Brain microvascular endothelial cell (primary cell): ENCODE measurements at regions not wholly inside any gene's neighbourhood (a gene's known extent, or its start where the extent isn't known, plus 50 kb on each side); places are given as distances from the start of the nearest gene placed in this dataset.

Experiments
- DNase-seq: peaks from one replicate; pipeline ENCODE4 v3.0.0-alpha.2; 2020
- H3K27ac ChIP-seq: fragments of 250-450 bp; sonication (Bioruptor Pico); 2 replicates; pipeline ENCODE4 v1.5.1; 2020; ENCODE audit warnings: mild to moderate bottlenecking, moderate library complexity
- H3K27me3 ChIP-seq: fragments of 250-450 bp; sonication (Bioruptor Pico); replicated peaks from 2 replicates; pipeline ENCODE4 v1.5.1; 2020; ENCODE audit warnings: mild to moderate bottlenecking
- H3K36me3 ChIP-seq: fragments of 250-450 bp; sonication (Bioruptor Pico); replicated peaks from 2 replicates; pipeline ENCODE4 v1.5.1; 2020; ENCODE audit warnings: mild to moderate bottlenecking
- H3K4me3 ChIP-seq: 2 replicates; pipeline ENCODE4 v1.5.1; 2011; ENCODE audit warnings: low read depth, mild to moderate bottlenecking, control low read depth, low read length, moderate library complexity
- in situ Hi-C: cut with HindIII; loops from 2 replicates; pipeline ENCODE4 v1.10.0; 2017; ENCODE audit warnings: low sequenced_read_pairs, low pct_ligation_motif_present
- TF ChIP-seq, protein P1 (sequence below): IDR thresholded peaks from 2 replicates; pipeline ENCODE4 v1.5.1; 2011; ENCODE audit warnings: low read depth, mild to moderate bottlenecking, moderate library complexity, low read length, control low read depth, inconsistent platforms; ENCODE audit errors: missing control alignments

DNA sequence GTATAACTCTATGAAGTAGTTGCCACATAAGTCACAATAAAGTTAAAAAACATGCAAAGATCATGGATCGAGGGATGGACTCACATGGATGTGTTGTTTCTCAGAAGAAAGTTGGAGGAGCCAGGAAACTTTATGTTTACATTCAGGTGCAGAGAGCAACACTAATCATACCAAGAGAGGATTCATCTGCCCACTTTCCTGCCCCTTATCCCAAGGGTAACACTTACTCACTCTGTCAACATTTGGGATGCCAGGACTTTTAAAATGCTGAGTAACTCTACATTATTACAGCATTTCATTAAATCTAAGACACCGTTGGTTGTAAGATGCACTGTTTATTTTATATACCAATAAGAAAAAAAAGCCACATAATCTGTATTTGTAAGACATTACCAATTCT, 170.4 kb downstream of the KCNE4 start:
- H3K27ac ChIP-seq: no peak overlapping the region
- TF ChIP-seq, protein P1, sequence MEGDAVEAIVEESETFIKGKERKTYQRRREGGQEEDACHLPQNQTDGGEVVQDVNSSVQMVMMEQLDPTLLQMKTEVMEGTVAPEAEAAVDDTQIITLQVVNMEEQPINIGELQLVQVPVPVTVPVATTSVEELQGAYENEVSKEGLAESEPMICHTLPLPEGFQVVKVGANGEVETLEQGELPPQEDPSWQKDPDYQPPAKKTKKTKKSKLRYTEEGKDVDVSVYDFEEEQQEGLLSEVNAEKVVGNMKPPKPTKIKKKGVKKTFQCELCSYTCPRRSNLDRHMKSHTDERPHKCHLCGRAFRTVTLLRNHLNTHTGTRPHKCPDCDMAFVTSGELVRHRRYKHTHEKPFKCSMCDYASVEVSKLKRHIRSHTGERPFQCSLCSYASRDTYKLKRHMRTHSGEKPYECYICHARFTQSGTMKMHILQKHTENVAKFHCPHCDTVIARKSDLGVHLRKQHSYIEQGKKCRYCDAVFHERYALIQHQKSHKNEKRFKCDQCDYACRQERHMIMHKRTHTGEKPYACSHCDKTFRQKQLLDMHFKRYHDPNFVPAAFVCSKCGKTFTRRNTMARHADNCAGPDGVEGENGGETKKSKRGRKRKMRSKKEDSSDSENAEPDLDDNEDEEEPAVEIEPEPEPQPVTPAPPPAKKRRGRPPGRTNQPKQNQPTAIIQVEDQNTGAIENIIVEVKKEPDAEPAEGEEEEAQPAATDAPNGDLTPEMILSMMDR: no peak
- H3K4me3 ChIP-seq: no peak overlapping the region
- in situ Hi-C loops: no loop called here
- no peaks in the 10 kb centered on the region for H3K36me3 ChIP-seq
- peak; percentile 25 for DNase-seq
- H3K27me3 ChIP-seq: no peaks in the 10 kb centered on the region

- Histone ChIP-seq H3K27ac (no peak overlapping the region), H3K36me3 (no peaks in the 10 kb centered on the region), H3K4me3 (no peak overlapping the region), H3K27me3 (no peaks in the 10 kb centered on the region)
- in situ Hi-C loops: no loop called here
- no peak for DNase-seq
- TF ChIP-seq, protein P1: no peak
Observed at GRCh38 chr2:223223156-223223555, 171.2 kb downstream of the KCNE4 start.

DNA sequence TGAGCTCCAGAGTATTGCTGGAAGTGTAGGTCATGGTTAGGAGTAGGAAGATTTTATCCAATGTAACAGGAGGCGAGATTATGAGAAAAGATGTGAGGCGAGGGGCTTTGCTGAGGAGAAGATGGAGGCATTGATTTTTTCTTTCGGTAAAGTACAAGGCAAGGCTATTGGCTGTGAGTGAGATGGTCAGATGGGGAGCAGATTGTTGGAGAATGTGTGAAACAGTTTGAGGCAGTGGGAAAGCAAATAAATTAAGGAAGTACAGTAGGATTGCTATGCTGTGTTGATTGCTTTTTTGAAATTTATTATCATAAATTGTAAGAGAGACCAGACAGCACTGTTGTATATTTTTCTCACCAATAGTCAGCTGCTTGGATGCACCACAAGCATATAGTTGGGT, 173.3 kb downstream of the KCNE4 start:
- TF ChIP-seq, protein P1: no peak
- H3K27ac ChIP-seq: no peak overlapping the region
- in situ Hi-C loops: loop anchor here (25.0 kb wide), 1 partner anchor 238 kb away; no protein-coding TSS in a partner anchor
- no peak overlapping the region for H3K4me3 ChIP-seq
- no peaks in the 10 kb centered on the region for H3K27me3 ChIP-seq
- DNase-seq: no peak
- H3K36me3 ChIP-seq: no peaks in the 10 kb centered on the region

DNA sequence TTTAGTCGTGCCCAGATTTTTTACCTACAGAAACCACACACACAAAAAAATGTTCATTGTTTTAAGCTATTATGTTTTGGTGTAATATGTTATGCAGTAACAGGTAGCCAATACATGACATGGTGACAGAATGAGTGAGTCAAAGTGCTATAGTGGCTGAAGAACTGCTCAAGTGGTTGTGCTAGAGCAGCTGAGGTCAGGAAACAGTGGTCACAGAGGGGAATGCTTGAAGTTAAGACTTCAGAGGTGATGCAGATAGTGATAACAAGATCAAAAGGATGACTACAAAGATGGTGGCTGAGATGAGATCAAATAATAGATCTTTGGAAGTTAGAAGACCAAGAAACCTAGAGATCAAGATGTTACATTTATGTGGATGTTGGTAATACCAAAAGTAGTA, 174.3 kb downstream of the KCNE4 start:
- H3K36me3 ChIP-seq: no peaks in the 10 kb centered on the region
- no peaks in the 10 kb centered on the region for H3K27me3 ChIP-seq
- H3K4me3 ChIP-seq: no peak overlapping the region
- DNase-seq: no peak
- in situ Hi-C loops: loop anchor here (25.0 kb wide), 1 partner anchor 239 kb away; no protein-coding TSS in a partner anchor
- no peak overlapping the region for H3K27ac ChIP-seq
- TF ChIP-seq, protein P1: no peak

- H3K36me3 ChIP-seq: no peaks in the 10 kb centered on the region
- H3K27me3 ChIP-seq: no peaks in the 10 kb centered on the region
- TF ChIP-seq, protein P1: no peak
- DNase-seq: no peak
- in situ Hi-C loops: loop anchor here (25.0 kb wide), 1 partner anchor 240 kb away; no protein-coding TSS in a partner anchor
- H3K27ac ChIP-seq: no peak overlapping the region
- no peak overlapping the region for H3K4me3 ChIP-seq
Observed at GRCh38 chr2:223227338-223227737, 175.3 kb downstream of the KCNE4 start.

DNA sequence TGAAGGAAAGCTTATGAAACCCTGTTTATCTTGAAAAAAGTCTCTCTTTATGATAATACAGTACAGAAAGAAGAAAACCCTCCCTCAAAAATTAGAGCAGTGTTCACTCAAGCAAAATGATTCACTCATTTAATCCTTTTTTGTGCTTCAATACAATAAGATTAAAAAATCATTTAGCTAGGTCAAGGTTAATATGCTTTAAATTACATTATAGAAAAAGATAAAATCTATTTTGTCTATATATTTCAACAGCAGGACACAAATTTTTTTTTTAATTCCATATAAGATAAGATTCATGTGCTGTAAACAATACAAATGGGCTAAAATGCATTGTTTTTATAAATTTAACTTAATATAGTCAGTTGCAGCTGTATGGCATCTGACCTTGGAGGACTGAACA, 176.9 kb downstream of the KCNE4 start:
- Histone ChIP-seq H3K4me3 (no peak overlapping the region), H3K27me3 (no peaks in the 10 kb centered on the region), H3K27ac (no peak overlapping the region), H3K36me3 (no peaks in the 10 kb centered on the region)
- in situ Hi-C loops: loop anchor here (25.0 kb wide), 1 partner anchor 242 kb away; no protein-coding TSS in a partner anchor
- no peak for DNase-seq
- TF ChIP-seq, protein P1: no peak
